ENCODE measurements at regions not wholly inside any gene's neighbourhood (a gene's known extent, or its start where the extent isn't known, plus 50 kb on each side); places are given as distances from the start of the nearest gene placed in this dataset.
A peak's percentile ranks its signal among the peaks of the same experiment; 100 is the strongest.

DNA sequence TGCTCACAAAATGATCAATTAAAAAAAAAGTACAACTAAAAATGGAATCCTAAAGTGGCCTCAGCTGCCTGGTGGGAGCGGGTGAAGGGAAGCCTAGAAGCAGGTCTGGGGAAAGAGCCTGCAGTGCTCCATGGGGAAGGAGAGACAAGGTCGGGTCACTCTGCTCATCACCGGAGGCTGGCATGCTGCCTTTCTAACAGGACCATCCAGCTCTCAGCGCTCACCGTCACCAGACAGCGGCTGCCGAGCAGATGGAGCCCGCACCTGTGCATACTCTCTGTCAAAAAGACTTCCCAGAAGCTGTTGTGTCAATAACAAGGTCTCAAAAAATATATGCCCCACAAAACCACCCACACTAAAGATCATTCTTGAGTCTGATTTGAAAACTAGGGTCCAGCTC is 112.8 kb downstream of the BAMBI start:
- Mint-ChIP-seq H3K36me3 (ENCODE audit: insufficient read depth) (no peaks in the 10 kb centered on the region), H3K4me3 (ENCODE audit: low read depth) (no peak overlapping the region), H3K4me1 (ENCODE audit: low read depth) (peaks cover 18% of the 10 kb centered on the region), H3K27ac (no peak overlapping the region), H3K27me3 (peaks cover 3% of the 10 kb centered on the region), H3K9me3 (ENCODE audit: low read depth) (no peaks in the 10 kb centered on the region)
- TF ChIP-seq, protein P1, sequence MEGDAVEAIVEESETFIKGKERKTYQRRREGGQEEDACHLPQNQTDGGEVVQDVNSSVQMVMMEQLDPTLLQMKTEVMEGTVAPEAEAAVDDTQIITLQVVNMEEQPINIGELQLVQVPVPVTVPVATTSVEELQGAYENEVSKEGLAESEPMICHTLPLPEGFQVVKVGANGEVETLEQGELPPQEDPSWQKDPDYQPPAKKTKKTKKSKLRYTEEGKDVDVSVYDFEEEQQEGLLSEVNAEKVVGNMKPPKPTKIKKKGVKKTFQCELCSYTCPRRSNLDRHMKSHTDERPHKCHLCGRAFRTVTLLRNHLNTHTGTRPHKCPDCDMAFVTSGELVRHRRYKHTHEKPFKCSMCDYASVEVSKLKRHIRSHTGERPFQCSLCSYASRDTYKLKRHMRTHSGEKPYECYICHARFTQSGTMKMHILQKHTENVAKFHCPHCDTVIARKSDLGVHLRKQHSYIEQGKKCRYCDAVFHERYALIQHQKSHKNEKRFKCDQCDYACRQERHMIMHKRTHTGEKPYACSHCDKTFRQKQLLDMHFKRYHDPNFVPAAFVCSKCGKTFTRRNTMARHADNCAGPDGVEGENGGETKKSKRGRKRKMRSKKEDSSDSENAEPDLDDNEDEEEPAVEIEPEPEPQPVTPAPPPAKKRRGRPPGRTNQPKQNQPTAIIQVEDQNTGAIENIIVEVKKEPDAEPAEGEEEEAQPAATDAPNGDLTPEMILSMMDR (IDR thresholded peaks at IDR 0.05; ENCODE audit: unreplicated experiment): no peak
- DNase-seq (ENCODE audit: low spot score, unreplicated experiment): no peak

DNA sequence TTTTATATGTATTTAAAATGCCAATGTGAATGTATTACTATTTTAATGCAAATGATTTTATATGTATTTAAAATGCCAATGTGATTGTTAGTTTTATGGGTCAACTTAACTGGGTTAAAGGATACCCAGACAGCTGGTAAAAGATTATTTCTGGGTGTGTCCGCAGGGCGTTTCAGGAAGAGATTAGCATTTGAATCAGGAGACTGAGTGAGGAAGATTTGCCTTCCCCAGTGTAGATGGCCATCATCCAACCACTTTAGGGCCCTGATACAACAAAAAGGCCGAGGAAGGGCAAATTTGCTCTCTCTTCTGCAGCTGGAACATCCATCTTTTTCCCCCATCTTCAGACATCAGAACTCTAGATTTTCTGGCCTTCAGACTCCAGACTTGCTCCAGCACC is 116.2 kb downstream of the BAMBI start:
- Mint-ChIP-seq H3K27me3 (peaks cover 3% of the 10 kb centered on the region), H3K27ac (no peak overlapping the region), H3K4me3 (ENCODE audit: low read depth) (no peak overlapping the region), H3K9me3 (ENCODE audit: low read depth) (no peaks in the 10 kb centered on the region), H3K36me3 (ENCODE audit: insufficient read depth) (no peaks in the 10 kb centered on the region), H3K4me1 (ENCODE audit: low read depth) (peaks cover 19% of the 10 kb centered on the region)
- no peak for DNase-seq (ENCODE audit: low spot score, unreplicated experiment)
- TF ChIP-seq, protein P1 (IDR thresholded peaks at IDR 0.05; ENCODE audit: unreplicated experiment): no peak

GRCh38 chr10:28794986-28795385 is 117.7 kb downstream of the BAMBI start:
- TF ChIP-seq, protein P1 (IDR thresholded peaks at IDR 0.05; ENCODE audit: unreplicated experiment): no peak
- H3K27ac Mint-ChIP-seq: peak overlapping the region; percentile 12
- DNase-seq (ENCODE audit: low spot score, unreplicated experiment): no peak
- H3K4me3 Mint-ChIP-seq (ENCODE audit: low read depth): no peak overlapping the region
- H3K4me1 Mint-ChIP-seq (ENCODE audit: low read depth): peaks cover 15% of the 10 kb centered on the region
- no peaks in the 10 kb centered on the region for H3K9me3 Mint-ChIP-seq (ENCODE audit: low read depth)
- H3K36me3 Mint-ChIP-seq (ENCODE audit: insufficient read depth): no peaks in the 10 kb centered on the region
- H3K27me3 Mint-ChIP-seq: peaks cover 4% of the 10 kb centered on the region

- no peak for DNase-seq (ENCODE audit: low spot score, unreplicated experiment)
- Mint-ChIP-seq H3K27me3 (peaks cover 6% of the 10 kb centered on the region), H3K4me1 (ENCODE audit: low read depth) (peaks cover 12% of the 10 kb centered on the region), H3K36me3 (ENCODE audit: insufficient read depth) (no peaks in the 10 kb centered on the region), H3K9me3 (ENCODE audit: low read depth) (no peaks in the 10 kb centered on the region), H3K4me3 (ENCODE audit: low read depth) (no peak overlapping the region), H3K27ac (no peak overlapping the region)
- TF ChIP-seq, protein P1 (IDR thresholded peaks at IDR 0.05; ENCODE audit: unreplicated experiment): no peak
Observed at GRCh38 chr10:28796606-28797512, 119.5 kb downstream of the BAMBI start.

GRCh38 chr10:28797904-28798371 is 120.6 kb downstream of the BAMBI start:
- TF ChIP-seq, protein P1 (IDR thresholded peaks at IDR 0.05; ENCODE audit: unreplicated experiment): no peak
- no peaks in the 10 kb centered on the region for H3K9me3 Mint-ChIP-seq (ENCODE audit: low read depth)
- no peaks in the 10 kb centered on the region for H3K36me3 Mint-ChIP-seq (ENCODE audit: insufficient read depth)
- H3K4me3 Mint-ChIP-seq (ENCODE audit: low read depth): no peak overlapping the region
- no peak for DNase-seq (ENCODE audit: low spot score, unreplicated experiment)
- H3K27ac Mint-ChIP-seq: no peak overlapping the region
- H3K27me3 Mint-ChIP-seq: peaks cover 3% of the 10 kb centered on the region
- H3K4me1 Mint-ChIP-seq (ENCODE audit: low read depth): peaks cover 12% of the 10 kb centered on the region

Measured in progenitor cell of endocrine pancreas (in vitro differentiated cells).